Stimulated activated CD4-positive, alpha-beta T cell treated with anti-CD3 and anti-CD28 coated beads, Interleukin-12 subunit alpha, Interleukin-12 subunit beta, amount 100 ng/mL, for 24 hours (primary cell): ENCODE measurements at regions not wholly inside any gene's neighbourhood (a gene's known extent, or its start where the extent isn't known, plus 50 kb on each side); places are given as distances from the start of the nearest gene placed in this dataset.
A peak's percentile ranks its signal among the peaks of the same experiment; 100 is the strongest.
"Not testable (repeated sequence)": the region's sequence is repeated elsewhere in the genome, so short reads cannot be mapped to it uniquely, and the experiment has no call there.

Source experiments
- DNase-seq, 2 experiments: peaks; one replicate each; pipeline ENCODE4 v3.0.0-alpha.2; 2020; ENCODE audit warnings: low read depth in 2 of 2

- DNase-seq, result peak; percentile 51 to 62
Measured at GRCh38 chr2:43149482-43150107, 76.8 kb downstream of the ZFP36L2 start.

DNA sequence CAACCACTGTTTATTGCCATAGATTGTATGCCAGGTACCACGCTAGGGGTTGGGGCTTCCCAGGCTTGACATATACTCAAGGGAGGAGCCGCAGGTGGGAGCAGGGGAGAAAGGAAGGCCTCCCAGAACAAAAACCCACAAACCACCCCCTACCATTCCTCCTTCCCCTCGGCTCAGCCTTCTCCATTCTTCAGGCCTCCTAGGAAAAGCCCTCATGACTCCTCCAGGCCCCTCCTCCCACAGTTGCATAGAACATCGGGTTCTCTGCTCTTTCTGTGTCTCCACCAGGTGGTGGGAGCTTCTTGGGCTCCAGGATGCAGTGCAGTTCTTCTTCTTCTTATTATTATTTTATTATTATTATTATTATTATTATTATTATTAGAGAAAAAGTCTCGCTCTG, 80.3 kb downstream of the ZFP36L2 start:
- no peak for DNase-seq

- DNase-seq, result no peak
Measured at GRCh38 chr2:43144263-43144662, 82.1 kb downstream of the ZFP36L2 start.

GRCh38 chr2:43143756-43144155, 82.7 kb downstream of the ZFP36L2 start:
- DNase-seq, result no peak

GRCh38 chr2:43142921-43143438, 83.4 kb downstream of the ZFP36L2 start:
- DNase-seq, result no peak

GRCh38 chr2:43141636-43142151, 84.7 kb downstream of the ZFP36L2 start:
- not testable (repeated sequence) for DNase-seq

- DNase-seq, result no peak
Measured at GRCh38 chr2:43139996-43140621, 86.3 kb downstream of the ZFP36L2 start.

- no peak for DNase-seq
Measured at GRCh38 chr2:43139501-43139900, 86.9 kb downstream of the ZFP36L2 start.

DNA sequence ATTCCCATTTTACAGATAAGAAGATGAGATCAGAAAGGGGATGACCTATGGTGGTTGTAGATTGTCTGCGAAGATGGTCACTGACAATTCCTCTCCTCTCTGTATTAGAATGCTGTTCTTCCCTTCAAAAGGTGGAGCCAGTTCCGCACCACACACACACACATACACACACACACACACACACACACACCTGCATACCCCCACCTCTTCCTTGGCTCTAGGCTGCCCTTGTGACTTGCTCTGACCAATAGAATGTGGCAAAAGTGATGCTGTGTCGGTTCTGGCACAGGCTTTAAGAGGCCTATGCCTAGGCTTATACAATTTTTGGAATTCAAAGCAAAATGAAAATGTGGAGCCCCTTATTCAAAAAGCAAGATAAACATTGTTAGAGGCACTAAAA, 88.0 kb downstream of the ZFP36L2 start:
- no peak for DNase-seq

DNA sequence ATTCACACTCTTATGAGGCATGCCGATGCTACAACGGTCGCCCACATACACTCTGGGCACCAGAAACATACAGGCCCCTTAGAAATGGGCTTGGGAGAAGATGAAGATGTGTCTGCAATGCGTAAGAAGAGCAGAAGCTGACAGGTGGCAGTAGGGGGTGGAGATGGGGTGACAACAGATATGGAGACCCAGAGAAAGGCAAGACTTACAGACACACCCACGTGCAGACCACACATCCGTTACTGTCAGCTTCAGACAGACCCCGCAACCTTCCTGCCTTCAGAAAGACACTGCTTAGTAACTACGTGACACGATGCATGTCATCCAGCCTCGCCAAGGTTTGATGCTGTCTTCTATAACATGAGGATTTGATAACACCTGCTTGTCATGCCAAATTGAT, 89.5 kb downstream of the ZFP36L2 start:
- peak in 1 of 2 experiments; percentile 59 for DNase-seq

DNA sequence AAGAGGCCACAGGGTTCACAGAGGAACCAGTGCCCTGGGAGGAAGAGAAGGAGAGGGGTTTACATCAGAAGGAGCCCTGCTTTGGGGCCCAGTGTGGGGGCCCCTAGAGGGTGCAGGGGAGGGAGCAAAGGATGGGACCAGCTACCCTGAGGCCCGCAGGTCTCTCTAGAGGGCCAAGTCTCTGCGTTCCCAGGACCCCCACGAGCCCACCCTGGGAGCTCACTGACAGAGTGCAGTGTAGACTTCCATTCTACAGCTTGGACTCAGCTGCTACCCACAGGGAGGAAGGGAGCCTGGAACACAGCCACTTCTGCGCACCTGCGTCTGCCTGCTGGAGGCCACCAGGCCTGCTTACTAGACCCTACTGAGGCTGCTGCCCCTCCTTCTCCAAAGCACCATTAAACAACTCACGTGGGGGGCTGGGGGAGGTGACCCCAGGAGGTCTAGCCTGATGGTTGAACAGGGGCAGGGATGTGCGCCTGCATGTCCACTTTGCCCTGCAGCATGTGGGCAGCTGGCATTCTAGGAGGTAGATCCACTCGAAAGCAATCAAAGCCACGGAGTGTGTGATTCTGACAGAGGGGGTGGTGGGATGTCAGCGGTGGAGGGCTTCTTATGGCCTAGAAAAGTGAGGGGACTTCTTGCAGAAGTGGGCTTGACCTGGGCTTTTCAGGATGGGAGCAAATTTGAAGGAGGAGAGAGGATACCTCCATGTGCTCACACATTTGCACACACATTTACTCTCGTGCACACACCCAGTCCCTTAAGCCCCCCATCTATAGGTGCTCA, 90.2 kb downstream of the ZFP36L2 start:
- no peak for DNase-seq

GRCh38 chr2:43135583-43135982, 90.8 kb downstream of the ZFP36L2 start:
- no peak for DNase-seq

- DNase-seq, result no peak
Measured at GRCh38 chr2:43134571-43134889, 91.9 kb downstream of the ZFP36L2 start.

GRCh38 chr2:43133708-43134570, 92.5 kb downstream of the ZFP36L2 start:
- peak in 1 of 2 experiments; percentile 59 for DNase-seq

DNA sequence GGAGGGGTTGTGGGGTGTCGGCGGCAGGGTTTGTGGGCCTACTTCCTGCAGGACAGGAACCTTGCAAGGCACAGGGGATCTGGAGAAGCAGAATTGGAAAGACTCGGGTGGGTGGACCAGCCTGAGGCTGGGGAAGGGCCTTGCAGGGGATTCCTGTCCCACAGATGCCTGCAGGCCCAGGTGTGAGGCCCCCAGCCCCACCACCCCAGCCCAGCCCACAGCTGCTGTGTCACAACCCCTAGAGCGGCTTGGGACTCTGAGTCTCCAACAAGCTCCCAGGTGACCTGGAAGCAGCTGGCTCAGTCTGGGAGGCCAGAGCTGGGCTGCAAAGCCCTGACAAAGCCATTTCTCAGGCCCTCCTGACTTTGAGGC, 93.1 kb downstream of the ZFP36L2 start:
- no peak for DNase-seq

GRCh38 chr2:43132683-43133301, 93.6 kb downstream of the ZFP36L2 start:
- no peak for DNase-seq

DNA sequence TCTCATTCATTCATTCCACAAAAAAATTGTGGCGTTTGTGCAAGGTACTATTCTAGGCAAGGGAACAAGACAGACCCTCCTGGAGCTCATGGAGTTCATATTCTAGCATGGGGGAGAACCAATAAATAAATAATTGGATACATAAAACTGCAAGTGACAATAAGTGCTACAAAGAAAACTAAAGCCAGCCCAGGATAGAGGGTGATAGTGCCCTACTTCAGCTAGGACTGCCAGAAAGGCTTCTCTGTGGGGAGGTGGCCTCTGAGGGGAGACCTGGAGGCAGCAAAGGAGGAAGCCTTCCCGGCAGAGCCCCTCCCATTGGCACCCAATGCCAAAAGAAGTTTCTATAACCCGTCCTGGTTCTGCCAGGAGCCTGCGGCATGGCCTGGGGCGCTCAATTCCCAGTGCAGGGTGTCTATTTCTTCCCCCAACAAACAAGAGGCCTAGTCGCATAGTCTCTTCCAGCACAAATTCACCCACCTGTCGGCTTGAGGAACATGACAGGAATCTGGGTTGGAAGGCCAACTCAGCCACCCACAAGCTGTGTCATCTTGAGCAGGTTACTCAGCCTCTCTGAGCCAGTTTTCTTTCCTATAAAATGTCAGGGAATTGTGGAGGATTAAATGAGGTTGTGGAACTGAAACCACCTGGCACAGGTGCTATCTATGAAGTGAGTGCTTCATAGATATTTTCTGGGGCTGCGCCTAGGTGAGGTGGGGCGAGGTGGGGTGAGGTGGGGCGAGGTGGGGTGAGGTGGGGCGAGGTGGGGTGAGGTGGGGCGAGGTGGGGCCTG, 94.3 kb downstream of the ZFP36L2 start:
- DNase-seq, result no peak

GRCh38 chr2:43131051-43131889, 95.1 kb downstream of the ZFP36L2 start:
- DNase-seq, result peak; percentile 45 to 60

- DNase-seq, result no peak
Measured at GRCh38 chr2:43130548-43130875, 95.9 kb downstream of the ZFP36L2 start.
